A549 (cell line): ENCODE measurements at regions not wholly inside any gene's neighbourhood (a gene's known extent, or its start where the extent isn't known, plus 50 kb on each side); places are given as distances from the start of the nearest gene placed in this dataset.

Source experiments
- ATAC-seq, 2 experiments: fragments of 200-7000 bp in 1 of 2; fragments of >200 bp in 1 of 2; cut with Nextera tagmentation in 1 of 2; cut with Tn5 transposase in 1 of 2; 3 replicates each; pipeline versions ENCODE4 v1.8.0 to v1.9.1; 2018 to 2020; ENCODE audit warnings: mild to moderate bottlenecking in 1 of 2, moderate library complexity in 1 of 2
- CTCF ChIA-PET: fragments of 300-600 bp; sonication (Branson Sonifier 250); formaldehyde crosslinking; extraction: SDS; loops from one replicate; lab custom pipeline; 2021; ENCODE audit warnings: antibody characterized with exemption, inconsistent platforms; lab: Yijun Ruan, JAX
- POLR2A ChIA-PET: fragments of 350-600 bp; formaldehyde crosslinking; extraction: SDS; loops from one replicate; lab custom pipeline; 2021; ENCODE audit warnings: antibody characterized with exemption, inconsistent platforms; lab: Yijun Ruan, JAX
- DNase-seq, 2 experiments: peaks; one replicate each; pipeline versions ENCODE4 v3.0.0 to v3.0.0-alpha.2; 2011 to 2016; ENCODE audit warnings: low read depth in 1 of 2, low spot score in 1 of 2
- FAIRE-seq: peaks from 2 replicates; lab custom pipeline; 2011; peaks lifted over from hg19 to GRCh38; lab: Jason Lieb, UNC
- H3K27ac ChIP-seq, 2 experiments: fragments of >200 bp; sonication (Bioruptor Twin); formaldehyde crosslinking; 3 replicates each; pipeline ENCODE4 v1.5.1; 2016 to 2017
- H3K4me1 ChIP-seq: fragments of >200 bp; sonication (Bioruptor Twin); formaldehyde crosslinking; 3 replicates; pipeline ENCODE4 v1.6.1; 2016
- H3K4me2 ChIP-seq: fragments of >200 bp; sonication (Bioruptor Twin); formaldehyde crosslinking; 3 replicates; pipeline ENCODE4 v1.6.1; 2016
- H3K4me3 ChIP-seq: fragments of >200 bp; sonication (Bioruptor Twin); formaldehyde crosslinking; 3 replicates; pipeline ENCODE4 v1.5.1; 2016
- H3K9me3 ChIP-seq: fragments of >200 bp; sonication (Bioruptor Twin); formaldehyde crosslinking; 3 replicates; pipeline ENCODE4 v1.6.1; 2016
- CBX8 ChIP-seq: fragments of 200-600 bp; sonication (generic); IDR thresholded peaks from 2 replicates; pipeline ENCODE4 v1.6.1; 2016
- CHD2 ChIP-seq: fragments of 150-350 bp; IDR thresholded peaks from 2 replicates; pipeline ENCODE4 v1.6.1; 2014; ENCODE audit warnings: low read length; ENCODE audit not compliant: partially characterized antibody
- CHD4 ChIP-seq: fragments of 200-600 bp; sonication (generic); IDR thresholded peaks from 2 replicates; pipeline ENCODE4 v1.6.1; 2016; ENCODE audit warnings: antibody characterized with exemption, mild to moderate bottlenecking, borderline replicate concordance
- EHF ChIP-seq: fragments of 250-450 bp; sonication (Bioruptor Pico); IDR thresholded peaks from 2 replicates; pipeline ENCODE4 v1.5.0; 2020; ENCODE audit warnings: mild to moderate bottlenecking
- HES2 ChIP-seq: fragments of >200 bp; sonication (Bioruptor Twin); formaldehyde crosslinking; IDR thresholded peaks from 2 replicates; pipeline ENCODE4 v1.6.1; 2016
- HOXB5 ChIP-seq: fragments of 250-450 bp; sonication (Bioruptor Pico); IDR thresholded peaks from 2 replicates; pipeline ENCODE4 v1.5.0; 2020; ENCODE audit warnings: mild to moderate bottlenecking, moderate library complexity
- JUN ChIP-seq, 2 experiments: fragments of >200 bp; sonication (Bioruptor Twin); formaldehyde crosslinking; IDR thresholded peaks; 2 replicates in 1 of 2; 3 replicates in 1 of 2; pipeline ENCODE4 v1.6.1; 2016 to 2017
- JUNB ChIP-seq: fragments of >200 bp; sonication (Bioruptor Twin); formaldehyde crosslinking; IDR thresholded peaks from 2 replicates; pipeline ENCODE4 v1.6.1; 2016
- KDM1A ChIP-seq: fragments of 200-600 bp; sonication (generic); IDR thresholded peaks from 2 replicates; pipeline ENCODE4 v1.6.1; 2016; ENCODE audit warnings: low read depth, mild to moderate bottlenecking
- KDM5A ChIP-seq: fragments of 200-600 bp; sonication (generic); IDR thresholded peaks from 2 replicates; pipeline ENCODE4 v1.6.1; 2016; ENCODE audit warnings: antibody characterized with exemption, mild to moderate bottlenecking
- NFE2L2 ChIP-seq: fragments of 150-350 bp; conservative IDR thresholded peaks from 2 replicates; pipeline ENCODE4 v1.6.1; 2014; ENCODE audit warnings: low read length
- NR3C1 ChIP-seq: fragments of >200 bp; sonication (Bioruptor Twin); formaldehyde crosslinking; IDR thresholded peaks from 3 replicates; pipeline ENCODE4 v1.6.1; 2017
- PBX3 ChIP-seq: IDR thresholded peaks from 2 replicates; pipeline ENCODE4 v1.6.1; 2012
- POLR2A ChIP-seq: IDR thresholded peaks from 2 replicates; pipeline ENCODE4 v1.6.1; 2012; ENCODE audit warnings: mild to moderate bottlenecking, low read length
- POLR2AphosphoS2 ChIP-seq: conservative IDR thresholded peaks from 2 replicates; pipeline ENCODE4 v1.6.1; 2012; ENCODE audit warnings: low read length, improper control_type of control experiment, inconsistent platforms
- RAD21 ChIP-seq, 2 experiments: fragments of >200 bp in 1 of 2; sonication (Bioruptor Twin) in 1 of 2; formaldehyde crosslinking in 1 of 2; IDR thresholded peaks in 1 of 2; conservative IDR thresholded peaks in 1 of 2; 2 replicates in 1 of 2; 3 replicates in 1 of 2; pipeline ENCODE4 v1.6.1; 2012 to 2018; ENCODE audit warnings: inconsistent platforms in 1 of 2
- RNF2 ChIP-seq: fragments of 200-600 bp; sonication (generic); IDR thresholded peaks from 2 replicates; pipeline ENCODE4 v1.6.1; 2016; ENCODE audit warnings: low read depth, mild to moderate bottlenecking, antibody characterized with exemption, moderate library complexity, borderline replicate concordance
- SMC3 ChIP-seq: fragments of >200 bp; sonication (Bioruptor Twin); formaldehyde crosslinking; IDR thresholded peaks from 3 replicates; pipeline ENCODE4 v1.6.1; 2018; ENCODE audit warnings: inconsistent platforms
- SREBF2 ChIP-seq: fragments of 450-650 bp; IDR thresholded peaks from 2 replicates; pipeline ENCODE4 v1.6.1; 2014; ENCODE audit warnings: mild to moderate bottlenecking, moderate library complexity
- TFCP2L1 ChIP-seq: fragments of 250-450 bp; sonication (Bioruptor Pico); IDR thresholded peaks from 2 replicates; pipeline ENCODE4 v1.5.0; 2021; ENCODE audit warnings: mild to moderate bottlenecking
- ZC3H11A ChIP-seq: fragments of 450-650 bp; IDR thresholded peaks from 2 replicates; pipeline ENCODE4 v1.6.1; 2014; ENCODE audit warnings: antibody characterized with exemption, mild to moderate bottlenecking
- ZNF302 ChIP-seq: fragments of 250-450 bp; sonication (Bioruptor Pico); IDR thresholded peaks from 2 replicates; pipeline ENCODE4 v1.9.0; 2021; ENCODE audit warnings: inconsistent platforms, mild to moderate bottlenecking, moderate library complexity
- WGBS: methylation state at CpG from one replicate; pipeline ENCODE4 v1.1.6; 2017; ENCODE audit errors: missing lambda C conversion rate; 5-methylcytosine and 5-hydroxymethylcytosine counted together

GRCh38 chr11:86162239-86162638, 82.3 kb upstream of the EED start (continued):
- TF ChIP-seq ZNF302 (CRISPR knock-in tag) (no peak), PBX3 (no peak), CBX8 (no peak), TFCP2L1 (CRISPR knock-in tag) (no peak), JUN (IDR thresholded peaks at IDR 0.05) (no peak)

- ATAC-seq (no peak), FAIRE-seq (no peak), DNase-seq (no peak)
- ChIA-PET CTCF (interaction anchor here (0.9 to 7.4 kb wide), 5 partner anchors 11 to 120 kb away, joined by 3 to 47 read pairs (median 3); no protein-coding TSS in a partner anchor), POLR2A (interaction anchor here (1.3 to 1.5 kb wide), 2 partner anchors 11 to 92 kb away, joined by 5 to 6 read pairs; partner anchors contain the start of gene PICALM)
- peaks cover 38% of the 10 kb centered on the region for H3K4me1 ChIP-seq
- WGBS, result 88% methylated on average over 2 of the region's 2 CpGs
- H3K9me3 ChIP-seq, result no peaks in the 10 kb centered on the region
- peak overlapping the region; percentile 15; the same call in 1 of the 3 replicates for H3K4me2 ChIP-seq
- H3K4me3 ChIP-seq, result no peak overlapping the region
- peak overlapping the region; percentile 61 to 75 for H3K27ac ChIP-seq
- TF ChIP-seq RAD21 (conservative IDR thresholded peaks at IDR 0.05 in 1 of 2, IDR thresholded peaks at IDR 0.05 in 1 of 2) (no peak), NFE2L2 (no peak), HOXB5 (CRISPR knock-in tag) (no peak), CHD2 (no peak), PBX3 (no peak), KDM1A (no peak), SREBF2 (no peak), EHF (no peak), ZC3H11A (no peak), POLR2A (no peak)
These were observed 82.7 kb upstream of the EED start for GRCh38 chr11:86161837-86162236.

DNA sequence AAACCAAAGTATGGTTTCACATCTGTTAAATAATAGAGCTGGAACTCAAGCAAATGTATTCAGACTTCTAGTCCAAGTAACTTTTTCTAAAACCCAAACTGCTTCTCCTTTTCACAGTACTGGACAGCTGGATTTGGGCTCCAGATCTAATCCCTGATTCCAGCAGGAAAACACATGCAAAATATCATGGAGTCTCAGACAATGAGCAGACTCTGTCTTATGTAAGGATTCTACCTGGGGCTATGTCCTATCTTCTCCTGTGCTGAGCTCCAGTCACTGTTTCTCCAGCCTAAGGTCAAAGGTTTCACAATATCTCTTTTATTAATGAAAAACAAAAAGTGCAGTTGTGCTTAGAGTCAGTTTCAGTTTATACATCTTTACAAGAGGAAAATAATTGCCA, 83.2 kb upstream of the EED start:
- no peak for FAIRE-seq
- ATAC-seq, result no peak
- H3K4me2 ChIP-seq, result peak overlapping the region; percentile 33; the same call in 2 of the 3 replicates
- H3K27ac ChIP-seq, result peak overlapping the region; percentile 61 to 75
- CTCF ChIA-PET, result interaction anchor here (0.7 to 7.4 kb wide), 4 partner anchors 10 to 33 kb away, joined by 3 to 47 read pairs (median 4); no protein-coding TSS in a partner anchor
- TF ChIP-seq HES2, result no peak
- TF ChIP-seq KDM5A, result no peak
- TF ChIP-seq POLR2AphosphoS2, result no peak
- TF ChIP-seq KDM1A, result no peak
- no peak for TF ChIP-seq NR3C1
- TF ChIP-seq JUNB, result no peak
- no peak for TF ChIP-seq CHD4
- TF ChIP-seq RNF2, result no peak
- no peak for TF ChIP-seq SMC3
- TF ChIP-seq, all 56 proteins: peak for 0
- Histone ChIP-seq H3K4me3 (no peak overlapping the region), H3K4me1 (peaks cover 38% of the 10 kb centered on the region), H3K9me3 (no peaks in the 10 kb centered on the region)
- POLR2A ChIA-PET, result interaction anchor here (0.9 to 1.5 kb wide), 3 partner anchors 10 to 83 kb away, joined by 3 to 5 read pairs (median 4); partner anchors contain the start of gene EED
- DNase-seq, result no peak
